ENCODE measurements at regions not wholly inside any gene's neighbourhood (a gene's known extent, or its start where the extent isn't known, plus 50 kb on each side); places are given as distances from the start of the nearest gene placed in this dataset.

DNA sequence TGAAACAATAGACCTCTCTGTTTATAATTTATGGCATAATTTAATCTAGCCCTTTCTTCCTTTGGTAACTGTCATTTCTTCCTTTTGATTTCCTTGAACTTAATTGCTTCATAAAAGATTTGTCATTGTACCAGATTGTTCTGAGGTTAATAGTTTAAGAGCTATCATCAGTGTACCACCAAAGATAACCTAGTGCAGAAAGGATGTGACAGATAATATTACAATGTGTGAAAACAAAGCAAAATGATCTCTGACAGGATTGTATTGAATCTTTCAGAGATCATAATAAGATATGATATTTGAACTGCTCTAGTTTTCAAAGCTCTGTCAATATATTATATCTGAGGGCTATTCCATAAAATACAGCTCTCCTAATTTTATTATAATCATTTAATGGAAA lies 132.1 kb upstream of the PTCHD4 start:
- ATAC-seq (ENCODE audit: low FRiP score in 2 of 2) (no peak), DNase-seq (no peak)
- Histone ChIP-seq H3K27me3 (no peaks in the 10 kb centered on the region), H3K27ac (no peak overlapping the region), H3K4me1 (no peaks in the 10 kb centered on the region), H3K4me3 (no peak overlapping the region), H3K9me3 (no peaks in the 10 kb centered on the region), H3K36me3 (no peaks in the 10 kb centered on the region)
- TF ChIP-seq, protein P1, sequence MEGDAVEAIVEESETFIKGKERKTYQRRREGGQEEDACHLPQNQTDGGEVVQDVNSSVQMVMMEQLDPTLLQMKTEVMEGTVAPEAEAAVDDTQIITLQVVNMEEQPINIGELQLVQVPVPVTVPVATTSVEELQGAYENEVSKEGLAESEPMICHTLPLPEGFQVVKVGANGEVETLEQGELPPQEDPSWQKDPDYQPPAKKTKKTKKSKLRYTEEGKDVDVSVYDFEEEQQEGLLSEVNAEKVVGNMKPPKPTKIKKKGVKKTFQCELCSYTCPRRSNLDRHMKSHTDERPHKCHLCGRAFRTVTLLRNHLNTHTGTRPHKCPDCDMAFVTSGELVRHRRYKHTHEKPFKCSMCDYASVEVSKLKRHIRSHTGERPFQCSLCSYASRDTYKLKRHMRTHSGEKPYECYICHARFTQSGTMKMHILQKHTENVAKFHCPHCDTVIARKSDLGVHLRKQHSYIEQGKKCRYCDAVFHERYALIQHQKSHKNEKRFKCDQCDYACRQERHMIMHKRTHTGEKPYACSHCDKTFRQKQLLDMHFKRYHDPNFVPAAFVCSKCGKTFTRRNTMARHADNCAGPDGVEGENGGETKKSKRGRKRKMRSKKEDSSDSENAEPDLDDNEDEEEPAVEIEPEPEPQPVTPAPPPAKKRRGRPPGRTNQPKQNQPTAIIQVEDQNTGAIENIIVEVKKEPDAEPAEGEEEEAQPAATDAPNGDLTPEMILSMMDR (IDR thresholded peaks at IDR 0.05) = no peak
- TF ChIP-seq POLR2A (IDR thresholded peaks at IDR 0.05) (no peak), POLR2AphosphoS5 (IDR thresholded peaks at IDR 0.05) (no peak), EP300 (IDR thresholded peaks at IDR 0.05) (no peak)

DNA sequence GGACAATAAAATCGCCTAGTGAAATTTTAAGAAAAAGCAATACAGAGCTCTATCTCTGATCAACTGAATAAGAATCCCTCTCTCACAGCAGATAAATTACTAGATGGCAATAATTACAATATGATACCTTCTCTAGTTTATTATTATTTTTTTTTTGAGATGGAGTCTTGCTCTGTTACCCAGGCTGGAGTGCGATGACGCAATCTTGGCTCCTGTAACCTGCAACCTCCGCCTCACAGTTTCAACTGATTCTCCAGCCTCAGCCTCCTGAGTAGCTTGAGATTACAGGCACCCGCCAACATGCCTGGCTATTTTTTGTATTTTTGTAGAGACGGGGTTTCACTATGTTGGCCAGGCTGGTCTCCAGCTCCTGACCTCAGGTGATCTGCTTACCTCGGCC lies 129.3 kb upstream of the PTCHD4 start:
- no peaks in the 10 kb centered on the region for H3K27me3 ChIP-seq
- peaks cover 0 to 14% (median 3%) of the 10 kb centered on the region in 4 donors for H3K9me3 ChIP-seq
- no peaks in the 10 kb centered on the region for H3K36me3 ChIP-seq
- no peaks in the 10 kb centered on the region for H3K4me1 ChIP-seq
- TF ChIP-seq POLR2A (IDR thresholded peaks at IDR 0.05) (no peak), EP300 (IDR thresholded peaks at IDR 0.05) (no peak), POLR2AphosphoS5 (IDR thresholded peaks at IDR 0.05) (no peak)
- TF ChIP-seq, protein P1 (IDR thresholded peaks at IDR 0.05) = no peak
- ATAC-seq (ENCODE audit: low FRiP score in 2 of 2) (no peak), DNase-seq (no peak)
- 95 to 98% methylated on average over 7 of the region's 7 CpGs for WGBS, 2 donors
- no peak overlapping the region for H3K27ac ChIP-seq
- H3K4me3 ChIP-seq = no peak overlapping the region

DNA sequence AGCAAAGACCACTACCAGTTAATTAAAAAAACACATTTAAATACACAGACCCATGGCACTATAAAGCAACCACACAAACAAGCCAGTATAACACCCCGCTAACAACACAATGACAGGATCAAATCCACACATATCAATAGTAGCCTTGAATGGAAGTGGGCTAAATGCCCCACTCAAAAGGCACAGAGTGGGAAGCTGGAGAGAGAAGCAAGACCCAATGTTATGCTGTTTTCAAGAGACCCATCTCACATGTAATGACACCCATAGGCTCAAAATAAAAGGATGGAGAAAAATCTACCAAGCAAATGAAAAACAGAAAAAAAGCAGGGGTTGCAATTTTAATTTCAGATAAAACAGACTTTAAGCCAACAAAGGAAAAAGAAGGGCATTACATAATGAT lies 125.4 kb upstream of the PTCHD4 start:
- Histone ChIP-seq H3K4me3 (no peak overlapping the region), H3K27ac (no peak overlapping the region), H3K27me3 (no peaks in the 10 kb centered on the region), H3K4me1 (no peaks in the 10 kb centered on the region), H3K9me3 (peaks cover 0 to 24% (median 3%) of the 10 kb centered on the region in 4 donors), H3K36me3 (no peaks in the 10 kb centered on the region)
- DNase-seq = no peak
- 94 to 96% methylated on average over 1 of the region's 1 CpG for WGBS, 2 donors
- TF ChIP-seq POLR2AphosphoS5 (IDR thresholded peaks at IDR 0.05) = no peak
- TF ChIP-seq, protein P1 (IDR thresholded peaks at IDR 0.05) = no peak
- no peak for TF ChIP-seq EP300 (IDR thresholded peaks at IDR 0.05)
- no peak for TF ChIP-seq POLR2A (IDR thresholded peaks at IDR 0.05)
- ATAC-seq (ENCODE audit: low FRiP score in 2 of 2) = no peak

DNA sequence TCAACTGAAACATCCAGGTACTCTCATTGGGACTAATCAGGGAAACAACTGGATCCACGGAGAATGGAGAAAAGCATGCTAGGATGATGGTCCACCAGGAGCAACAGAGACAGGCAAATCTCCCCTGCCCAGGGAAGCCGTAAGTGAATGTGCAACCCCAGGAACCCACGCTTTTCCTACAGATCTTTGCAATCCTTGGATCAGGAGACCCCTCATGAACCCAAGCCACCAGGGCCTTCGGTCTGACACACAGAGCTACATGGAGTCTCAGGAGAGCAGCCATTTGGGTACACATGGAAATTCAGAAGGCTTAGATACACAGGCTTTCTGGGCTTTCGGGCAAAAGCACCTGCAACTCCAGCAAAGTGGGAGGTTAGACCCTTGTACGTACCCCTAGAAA lies 122.1 kb upstream of the PTCHD4 start:
- no peak overlapping the region for H3K27ac ChIP-seq
- no peak overlapping the region for H3K4me3 ChIP-seq
- TF ChIP-seq EP300 (IDR thresholded peaks at IDR 0.05) = no peak
- TF ChIP-seq, protein P1 (IDR thresholded peaks at IDR 0.05) = no peak
- no peak for TF ChIP-seq POLR2A (IDR thresholded peaks at IDR 0.05)
- no peak for TF ChIP-seq POLR2AphosphoS5 (IDR thresholded peaks at IDR 0.05)
- H3K27me3 ChIP-seq = no peaks in the 10 kb centered on the region
- H3K9me3 ChIP-seq = peaks cover 0 to 24% (median 3%) of the 10 kb centered on the region in 4 donors
- H3K36me3 ChIP-seq = no peaks in the 10 kb centered on the region
- H3K4me1 ChIP-seq = no peaks in the 10 kb centered on the region
- 86 to 92% methylated on average over 4 to 6 of the region's 6 CpGs for WGBS, 2 donors
- no peak for ATAC-seq (ENCODE audit: low FRiP score in 2 of 2)
- no peak for DNase-seq

DNA sequence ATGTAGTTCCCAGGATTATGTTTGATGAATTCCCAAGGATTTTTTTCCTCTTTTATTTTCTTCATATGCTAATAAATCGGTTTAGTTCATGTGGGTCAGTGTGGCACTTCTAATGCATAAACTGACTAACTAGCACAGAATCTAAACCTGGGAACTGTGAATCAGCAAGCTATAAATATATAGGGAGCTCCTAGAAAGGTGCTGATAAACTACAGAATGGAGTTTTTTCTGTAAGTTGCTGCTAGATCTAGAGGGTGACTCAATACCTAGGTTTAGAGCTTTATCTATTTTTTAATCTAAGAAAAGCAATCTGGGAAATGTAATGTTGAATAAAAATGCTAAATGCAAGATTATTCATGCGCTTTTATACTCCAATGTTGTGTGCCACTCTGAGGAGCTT lies 118.8 kb upstream of the PTCHD4 start:
- Histone ChIP-seq H3K4me1 (no peaks in the 10 kb centered on the region), H3K27me3 (no peaks in the 10 kb centered on the region), H3K36me3 (no peaks in the 10 kb centered on the region), H3K27ac (no peak overlapping the region), H3K9me3 (peaks cover 0 to 6% (median 0%) of the 10 kb centered on the region in 4 donors), H3K4me3 (no peak overlapping the region)
- TF ChIP-seq, protein P1 (IDR thresholded peaks at IDR 0.05) = no peak
- TF ChIP-seq POLR2A (IDR thresholded peaks at IDR 0.05) = no peak
- no peak for TF ChIP-seq POLR2AphosphoS5 (IDR thresholded peaks at IDR 0.05)
- no peak for TF ChIP-seq EP300 (IDR thresholded peaks at IDR 0.05)
- ATAC-seq (ENCODE audit: low FRiP score in 2 of 2) (no peak), DNase-seq (no peak)
- WGBS, 2 donors = 87 to 89% methylated on average over 2 of the region's 2 CpGs
